Thoracic aorta (tissue), 2 donors: ENCODE measurements at regions not wholly inside any gene's neighbourhood (a gene's known extent, or its start where the extent isn't known, plus 50 kb on each side); places are given as distances from the start of the nearest gene placed in this dataset.
"Not testable (repeated sequence)": the region's sequence is repeated elsewhere in the genome, so short reads cannot be mapped to it uniquely, and the experiment has no call there.

Experiments used
- ATAC-seq: fragments of 150-250 bp; one replicate; pipeline ENCODE4 v1.8.0; 2017; ENCODE audit warnings: low read depth; ENCODE audit not compliant: insufficient number of reproducible peaks, low FRiP score
- DNase-seq: peaks from one replicate; pipeline ENCODE4 v3.0.0-alpha.2; 2020; ENCODE audit warnings: low spot score
- H3K27ac ChIP-seq, 2 donors: fragments of 200-600 bp; sonication (generic); 1 replicate in 1 of 2; 2 replicates in 1 of 2; pipeline ENCODE4 v1.5.1; 2016; ENCODE audit warnings: mild to moderate bottlenecking in 2 of 2, moderate library complexity in 2 of 2
- H3K27me3 ChIP-seq: fragments of 200-600 bp; sonication (generic); replicated peaks from 2 replicates; pipeline ENCODE4 v1.6.0; 2016; ENCODE audit warnings: mild to moderate bottlenecking; ENCODE audit not compliant: insufficient read depth
- H3K36me3 ChIP-seq: fragments of 200-600 bp; sonication (generic); one replicate; pipeline ENCODE4 v1.5.1; 2016
- H3K4me1 ChIP-seq, 2 donors: fragments of 200-600 bp; sonication (generic); 1 replicate in 1 of 2; 2 replicates in 1 of 2; pipeline versions ENCODE4 v1.5.1 to v1.6.0; 2016; ENCODE audit warnings: low read depth in 2 of 2, mild to moderate bottlenecking in 1 of 2; ENCODE audit not compliant: control insufficient read depth in 1 of 2
- H3K4me3 ChIP-seq: fragments of 200-600 bp; sonication (generic); 2 replicates; pipeline ENCODE4 v1.5.1; 2016; ENCODE audit warnings: mild to moderate bottlenecking
- H3K9me3 ChIP-seq: fragments of 200-600 bp; sonication (generic); 2 replicates; pipeline ENCODE4 v1.5.1; 2016
- CTCF ChIP-seq: fragments of 200-600 bp; sonication (generic); IDR thresholded peaks from one replicate; pipeline ENCODE4 v1.5.1; 2019; ENCODE audit warnings: antibody characterized with exemption

GRCh38 chr20:54350415-54350814 is 125.0 kb upstream of the DOK5 start:
- no peak for DNase-seq
- no peak for ATAC-seq
- no peak overlapping the region for H3K27ac ChIP-seq
- H3K9me3 ChIP-seq: no peaks in the 10 kb centered on the region
- H3K27me3 ChIP-seq: no peaks in the 10 kb centered on the region
- TF ChIP-seq CTCF: no peak
- no peak overlapping the region for H3K4me3 ChIP-seq
- no peaks in the 10 kb centered on the region for H3K36me3 ChIP-seq
- peaks cover 10 to 16% of the 10 kb centered on the region in 2 donors for H3K4me1 ChIP-seq

DNA sequence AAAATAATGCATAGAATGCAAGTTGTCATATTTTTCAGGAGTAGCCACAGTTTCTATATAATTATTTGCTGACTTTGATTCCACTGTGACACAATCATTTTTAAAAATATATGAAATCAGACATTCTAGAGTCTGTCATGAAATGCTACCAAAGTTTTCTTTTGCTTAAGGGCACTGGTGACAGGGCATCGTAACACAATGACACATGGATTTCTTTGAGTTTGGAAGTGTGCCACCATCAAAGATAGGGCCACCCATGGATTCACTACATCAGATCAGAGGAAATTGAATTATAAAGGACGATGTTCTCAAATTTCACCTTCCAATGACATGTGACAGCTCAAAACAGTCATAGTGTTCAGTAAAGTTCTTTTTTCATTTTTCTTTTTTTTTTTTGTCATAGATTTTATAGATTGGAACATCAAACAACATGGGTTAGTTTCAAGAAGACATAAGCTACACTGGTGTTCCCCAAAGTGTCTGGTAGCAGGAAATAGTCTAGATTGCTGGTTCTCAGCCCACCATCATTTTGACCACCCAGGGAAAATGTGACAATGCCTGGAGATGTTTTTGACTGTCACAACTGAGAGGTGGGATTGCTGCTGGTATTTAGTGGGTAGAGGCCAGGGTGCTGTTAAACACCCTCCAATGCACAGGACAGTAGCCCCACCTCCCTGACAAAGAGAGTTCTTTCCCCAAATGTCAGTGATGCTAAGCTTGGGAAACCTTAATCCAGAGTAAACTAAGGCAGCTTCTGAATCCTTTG is 123.8 kb upstream of the DOK5 start:
- Histone ChIP-seq H3K27me3 (no peaks in the 10 kb centered on the region), H3K9me3 (no peaks in the 10 kb centered on the region), H3K4me3 (no peak overlapping the region), H3K27ac (no peak overlapping the region), H3K4me1 (peaks cover under 1 to 13% of the 10 kb centered on the region in 2 donors), H3K36me3 (no peaks in the 10 kb centered on the region)
- TF ChIP-seq CTCF: no peak
- DNase-seq (no peak), ATAC-seq (no peak)

DNA sequence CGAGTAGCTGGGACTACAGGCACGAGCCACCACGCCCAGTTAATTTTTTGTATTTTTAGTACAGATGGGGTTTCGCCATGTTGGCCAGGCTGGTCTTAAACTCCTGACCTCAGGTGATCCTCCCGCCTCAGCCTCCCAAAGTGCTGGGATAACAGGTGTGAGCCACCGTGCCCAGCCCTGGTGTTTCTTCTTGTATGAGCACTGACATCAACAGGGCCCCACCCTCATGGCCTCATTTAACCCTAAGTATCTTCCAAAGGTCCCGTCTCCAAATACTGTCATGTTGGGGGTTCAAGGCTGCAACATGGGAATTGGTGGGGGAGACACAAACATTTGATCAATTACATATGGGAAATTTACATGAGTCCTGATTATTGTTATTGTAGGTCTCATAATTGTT is 122.9 kb upstream of the DOK5 start:
- DNase-seq, H3K4me3 ChIP-seq: not testable (repeated sequence)

DNA sequence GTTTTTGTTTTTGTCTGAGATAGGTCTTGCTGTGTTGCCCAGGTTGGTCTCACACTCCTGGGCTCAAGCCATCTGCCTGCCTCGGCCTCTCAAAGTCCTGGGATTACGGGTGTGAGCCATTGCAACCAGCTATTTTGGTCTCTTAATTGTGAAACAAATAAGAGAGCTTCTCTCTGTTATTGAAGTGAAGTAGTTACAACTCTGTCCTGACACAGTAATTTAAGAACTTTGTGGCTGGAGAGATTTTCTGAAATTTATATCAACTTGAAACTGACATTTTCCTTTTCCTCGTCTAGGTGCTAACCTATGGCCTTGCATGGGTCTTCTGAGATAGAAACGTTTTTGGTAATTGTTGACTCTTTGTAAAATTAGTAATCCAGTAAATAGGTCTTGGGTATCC is 122.1 kb upstream of the DOK5 start:
- H3K9me3 ChIP-seq: no peaks in the 10 kb centered on the region

More for the DNA sequence above, 122.9 kb upstream of the DOK5 start:
- H3K4me1 ChIP-seq: peaks cover 0 to 13% of the 10 kb centered on the region in 2 donors
- not testable (repeated sequence) for H3K27me3 ChIP-seq, H3K9me3 ChIP-seq, H3K27ac ChIP-seq, H3K36me3 ChIP-seq, ATAC-seq

GRCh38 chr20:54355631-54356280 is 119.6 kb upstream of the DOK5 start:
- H3K36me3 ChIP-seq: no peaks in the 10 kb centered on the region
- DNase-seq (no peak), ATAC-seq (no peak)
- H3K27me3 ChIP-seq: no peaks in the 10 kb centered on the region
- TF ChIP-seq CTCF: no peak
- peaks cover 0 to 8% of the 10 kb centered on the region in 2 donors for H3K4me1 ChIP-seq
- no peaks in the 10 kb centered on the region for H3K9me3 ChIP-seq
- no peak overlapping the region for H3K27ac ChIP-seq
- H3K4me3 ChIP-seq: no peak overlapping the region

More for the DNA sequence above, 122.1 kb upstream of the DOK5 start:
- ATAC-seq (no peak), DNase-seq (no peak)
- Histone ChIP-seq H3K27me3 (no peaks in the 10 kb centered on the region), H3K36me3 (no peaks in the 10 kb centered on the region), H3K4me1 (peaks cover 0 to 13% of the 10 kb centered on the region in 2 donors), H3K4me3 (no peak overlapping the region), H3K27ac (no peak overlapping the region)
- no peak for TF ChIP-seq CTCF
